ENCODE measurements at regions not wholly inside any gene's neighbourhood (a gene's known extent, or its start where the extent isn't known, plus 50 kb on each side); places are given as distances from the start of the nearest gene placed in this dataset.

DNA sequence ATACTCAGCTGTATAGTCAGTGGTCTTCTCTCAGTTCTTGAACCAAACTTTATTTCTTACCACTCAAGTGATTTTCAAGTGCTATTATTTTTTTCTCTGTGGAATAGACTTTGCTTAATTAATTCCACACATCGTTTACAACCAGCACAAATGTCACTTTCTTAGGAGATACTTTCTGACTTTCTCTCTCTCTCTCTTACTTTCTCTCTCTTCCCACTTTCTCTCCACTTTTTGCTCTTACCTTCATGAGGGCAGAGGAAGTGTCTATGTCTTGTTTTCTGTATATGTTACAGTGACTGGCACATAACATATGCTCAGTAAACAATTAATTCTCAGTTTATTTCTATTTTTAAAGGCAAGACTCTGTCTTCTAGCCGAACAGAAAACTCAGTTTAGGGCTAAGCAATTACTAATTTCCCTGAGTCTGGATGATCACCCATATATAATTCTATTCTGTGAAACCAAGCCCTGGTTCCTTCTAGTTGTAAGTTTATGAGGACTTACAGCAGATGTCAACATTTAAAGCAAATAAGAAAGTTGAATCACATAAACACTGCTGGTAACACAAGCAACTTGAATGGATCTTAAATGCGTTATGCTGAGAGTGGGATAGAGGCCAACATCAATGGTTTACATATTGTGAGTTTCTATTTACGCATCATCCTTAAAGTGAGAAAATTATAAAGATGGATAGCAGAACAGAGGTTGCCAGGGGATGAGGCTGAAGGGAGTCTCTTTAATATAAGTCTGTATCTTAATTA lies 791.4 kb downstream of the MTRR start:
- H3K4me3 ChIP-seq (ENCODE audit: control insufficient read depth, low read depth, low read length), result no peak overlapping the region
- no peak for DNase-seq (ENCODE audit: low read depth)
- TF ChIP-seq, protein P1, sequence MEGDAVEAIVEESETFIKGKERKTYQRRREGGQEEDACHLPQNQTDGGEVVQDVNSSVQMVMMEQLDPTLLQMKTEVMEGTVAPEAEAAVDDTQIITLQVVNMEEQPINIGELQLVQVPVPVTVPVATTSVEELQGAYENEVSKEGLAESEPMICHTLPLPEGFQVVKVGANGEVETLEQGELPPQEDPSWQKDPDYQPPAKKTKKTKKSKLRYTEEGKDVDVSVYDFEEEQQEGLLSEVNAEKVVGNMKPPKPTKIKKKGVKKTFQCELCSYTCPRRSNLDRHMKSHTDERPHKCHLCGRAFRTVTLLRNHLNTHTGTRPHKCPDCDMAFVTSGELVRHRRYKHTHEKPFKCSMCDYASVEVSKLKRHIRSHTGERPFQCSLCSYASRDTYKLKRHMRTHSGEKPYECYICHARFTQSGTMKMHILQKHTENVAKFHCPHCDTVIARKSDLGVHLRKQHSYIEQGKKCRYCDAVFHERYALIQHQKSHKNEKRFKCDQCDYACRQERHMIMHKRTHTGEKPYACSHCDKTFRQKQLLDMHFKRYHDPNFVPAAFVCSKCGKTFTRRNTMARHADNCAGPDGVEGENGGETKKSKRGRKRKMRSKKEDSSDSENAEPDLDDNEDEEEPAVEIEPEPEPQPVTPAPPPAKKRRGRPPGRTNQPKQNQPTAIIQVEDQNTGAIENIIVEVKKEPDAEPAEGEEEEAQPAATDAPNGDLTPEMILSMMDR (conservative IDR thresholded peaks at IDR 0.05; ENCODE audit: control insufficient read depth, insufficient read depth, low read depth, low read length), result no peak

DNA sequence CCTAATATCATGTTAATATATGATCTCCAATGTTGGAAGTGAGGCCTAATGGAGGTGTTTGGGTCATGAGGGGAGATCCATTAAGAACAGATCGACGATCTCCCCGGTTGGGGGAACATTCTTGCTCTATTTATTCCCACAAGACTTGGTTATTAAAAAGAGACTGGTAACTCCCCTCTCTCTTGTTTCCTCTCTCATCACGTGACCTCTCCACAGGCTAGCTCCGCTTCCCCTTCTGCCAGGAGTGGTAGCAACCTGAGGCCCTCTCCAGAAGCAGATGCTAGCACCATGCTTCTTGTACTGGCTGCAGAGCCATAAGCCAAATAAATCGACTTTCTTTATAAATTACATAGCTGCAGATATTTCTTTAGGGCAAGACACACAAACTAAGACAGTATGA lies 794.4 kb downstream of the MTRR start:
- TF ChIP-seq, protein P1 (conservative IDR thresholded peaks at IDR 0.05; ENCODE audit: control insufficient read depth, insufficient read depth, low read depth, low read length), result no peak
- H3K4me3 ChIP-seq (ENCODE audit: control insufficient read depth, low read depth, low read length), result no peak overlapping the region
- no peak for DNase-seq (ENCODE audit: low read depth)

DNA sequence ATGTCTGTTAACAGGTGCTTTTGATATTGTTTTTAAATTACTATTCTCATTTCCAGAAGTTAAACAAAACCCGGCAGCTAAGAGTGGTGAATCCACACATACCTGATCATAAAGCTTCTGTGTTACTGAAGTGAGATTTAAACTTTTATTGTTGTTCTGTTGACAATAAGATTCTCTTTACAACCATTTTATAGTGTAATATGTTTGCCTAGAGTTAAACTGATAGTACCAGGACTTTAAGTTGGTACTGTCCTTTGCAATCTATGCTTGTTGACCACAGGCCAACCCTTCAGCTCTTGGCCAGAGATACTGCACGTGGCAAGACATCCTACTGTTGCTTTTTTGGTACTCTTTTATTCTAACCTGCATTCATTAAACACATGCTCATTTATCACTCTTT lies 806.2 kb downstream of the MTRR start:
- TF ChIP-seq, protein P1 (conservative IDR thresholded peaks at IDR 0.05; ENCODE audit: control insufficient read depth, insufficient read depth, low read depth, low read length), result no peak
- H3K4me3 ChIP-seq (ENCODE audit: control insufficient read depth, low read depth, low read length), result no peak overlapping the region
- DNase-seq (ENCODE audit: low read depth), result no peak

DNA sequence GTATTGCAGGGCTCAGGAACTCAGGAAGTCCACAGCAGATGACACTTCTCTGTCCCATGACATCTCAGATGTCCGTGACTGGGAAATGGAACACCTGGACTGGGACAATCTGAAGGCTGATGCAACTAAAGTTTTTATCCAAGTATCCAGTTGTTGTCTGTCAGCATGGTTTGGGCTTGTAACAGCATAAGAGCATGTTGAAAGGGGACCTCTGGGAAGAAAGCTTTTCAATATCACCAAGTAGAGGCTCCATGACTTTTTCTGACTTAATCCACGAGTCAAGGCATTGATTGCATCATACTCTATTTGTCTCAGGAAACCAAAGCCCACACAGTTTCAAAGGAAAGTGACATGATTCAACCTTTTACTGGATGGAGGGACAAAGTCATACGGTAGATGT lies 807.7 kb downstream of the MTRR start:
- H3K4me3 ChIP-seq (ENCODE audit: control insufficient read depth, low read depth, low read length), result no peak overlapping the region
- TF ChIP-seq, protein P1 (conservative IDR thresholded peaks at IDR 0.05; ENCODE audit: control insufficient read depth, insufficient read depth, low read depth, low read length), result no peak
- peak; percentile 12 for DNase-seq (ENCODE audit: low read depth)

DNA sequence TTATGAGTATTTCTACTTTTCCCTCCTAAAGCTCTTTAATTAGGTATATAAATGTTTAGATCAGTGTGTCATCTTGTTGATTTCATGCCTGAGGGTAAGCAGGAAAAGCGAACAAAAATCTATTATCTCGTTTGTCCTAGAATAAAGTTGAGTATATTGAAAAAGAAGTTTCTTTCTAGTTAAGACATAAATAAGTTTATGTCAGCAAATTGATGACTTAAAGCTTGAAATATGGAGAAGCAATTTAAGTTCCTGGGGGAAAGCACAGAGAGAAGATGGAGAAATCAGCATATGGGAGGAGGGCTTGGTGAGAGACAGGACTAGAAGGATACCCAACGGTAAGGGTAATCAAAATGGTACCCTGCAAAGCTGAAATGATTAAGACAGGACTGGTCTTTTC lies 813.4 kb downstream of the MTRR start:
- TF ChIP-seq, protein P1 (conservative IDR thresholded peaks at IDR 0.05; ENCODE audit: control insufficient read depth, insufficient read depth, low read depth, low read length), result no peak
- no peak for DNase-seq (ENCODE audit: low read depth)
- no peak overlapping the region for H3K4me3 ChIP-seq (ENCODE audit: control insufficient read depth, low read depth, low read length)

DNA sequence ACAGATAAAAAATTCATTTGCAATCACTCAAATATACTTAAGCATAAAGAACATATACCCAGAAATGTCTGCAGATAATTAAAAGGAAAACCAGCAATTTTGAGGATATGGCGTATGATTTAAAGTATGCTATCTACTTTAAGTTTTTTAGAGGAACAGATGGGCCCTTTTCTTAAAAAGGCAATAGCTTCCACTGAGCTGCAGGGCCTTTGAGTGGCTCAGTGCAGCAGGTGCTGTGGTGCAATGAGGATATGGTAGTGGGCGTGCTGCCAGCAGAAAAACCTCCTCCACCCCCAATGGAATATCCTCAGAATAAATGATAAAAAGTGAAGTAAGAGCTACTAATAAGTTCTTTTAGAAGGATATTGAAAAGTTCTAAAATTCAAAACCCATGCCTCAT lies 814.5 kb downstream of the MTRR start:
- TF ChIP-seq, protein P1 (conservative IDR thresholded peaks at IDR 0.05; ENCODE audit: control insufficient read depth, insufficient read depth, low read depth, low read length), result no peak
- DNase-seq (ENCODE audit: low read depth), result no peak
- no peak overlapping the region for H3K4me3 ChIP-seq (ENCODE audit: control insufficient read depth, low read depth, low read length)

Data from fibroblast of mammary gland (primary cell).